GM21423 (cell line): ENCODE measurements at regions not wholly inside any gene's neighbourhood (a gene's known extent, or its start where the extent isn't known, plus 50 kb on each side); places are given as distances from the start of the nearest gene placed in this dataset.
"Not testable (repeated sequence)": the region's sequence is repeated elsewhere in the genome, so short reads cannot be mapped to it uniquely, and the experiment has no call there.

Experiments used
- ATAC-seq: cut with Tn5 transposase; IDR thresholded peaks from one replicate; pipeline ENCODE4 v1.9.1; 2021; ENCODE audit warnings: mild to moderate bottlenecking, moderate library complexity; ENCODE audit not compliant: unreplicated experiment

GRCh38 chr14:106203438-106203837 is 677.1 kb downstream of the TMEM121 start:
- ATAC-seq: no peak

GRCh38 chr14:106204063-106204462 is 677.7 kb downstream of the TMEM121 start:
- ATAC-seq: no peak

GRCh38 chr14:106207316-106207715 is 680.9 kb downstream of the TMEM121 start:
- ATAC-seq: no peak

- no peak for ATAC-seq
These were observed 682.4 kb downstream of the TMEM121 start for GRCh38 chr14:106208794-106209193.

- no peak for ATAC-seq
These were observed 683.4 kb downstream of the TMEM121 start for GRCh38 chr14:106209755-106210154.

- ATAC-seq: no peak
These were observed 684.3 kb downstream of the TMEM121 start for GRCh38 chr14:106210650-106211049.

GRCh38 chr14:106211334-106211900 is 685.0 kb downstream of the TMEM121 start:
- no peak for ATAC-seq

GRCh38 chr14:106215229-106215628 is 688.8 kb downstream of the TMEM121 start:
- no peak for ATAC-seq

- no peak for ATAC-seq
These were observed 690.3 kb downstream of the TMEM121 start for GRCh38 chr14:106216679-106217078.

GRCh38 chr14:106218174-106218573 is 691.8 kb downstream of the TMEM121 start:
- ATAC-seq: no peak

- no peak for ATAC-seq
These were observed 695.9 kb downstream of the TMEM121 start for GRCh38 chr14:106222311-106222710.

- no peak for ATAC-seq
These were observed 696.3 kb downstream of the TMEM121 start for GRCh38 chr14:106222731-106223130.

GRCh38 chr14:106227793-106228192 is 701.4 kb downstream of the TMEM121 start:
- ATAC-seq: no peak

GRCh38 chr14:106228541-106229158 is 702.3 kb downstream of the TMEM121 start:
- ATAC-seq: no peak

GRCh38 chr14:106230071-106230470 is 703.7 kb downstream of the TMEM121 start:
- no peak for ATAC-seq

GRCh38 chr14:106233191-106233590 is 706.8 kb downstream of the TMEM121 start:
- not testable (repeated sequence) for ATAC-seq

GRCh38 chr14:106234525-106235254 is 708.3 kb downstream of the TMEM121 start:
- ATAC-seq: not testable (repeated sequence)

- ATAC-seq: no peak
These were observed 709.2 kb downstream of the TMEM121 start for GRCh38 chr14:106235356-106236159.

- no peak for ATAC-seq
These were observed 722.2 kb downstream of the TMEM121 start for GRCh38 chr14:106248321-106249192.

- ATAC-seq: not testable (repeated sequence)
These were observed 727.6 kb downstream of the TMEM121 start for GRCh38 chr14:106253995-106254394.
